Fibroblast of mammary gland (primary cell): ENCODE measurements at regions not wholly inside any gene's neighbourhood (a gene's known extent, or its start where the extent isn't known, plus 50 kb on each side); places are given as distances from the start of the nearest gene placed in this dataset.

ENCODE experiments used
- DNase-seq: peaks from one replicate; pipeline ENCODE4 v3.0.0-alpha.2; 2010; ENCODE audit warnings: low read depth
- H3K4me3 ChIP-seq: 2 replicates; pipeline ENCODE4 v1.5.1; 2011; ENCODE audit warnings: low read depth, mild to moderate bottlenecking, low read length, moderate library complexity; ENCODE audit not compliant: control insufficient read depth
- CTCF ChIP-seq: conservative IDR thresholded peaks from 2 replicates; pipeline ENCODE4 v1.5.1; 2011; ENCODE audit warnings: low read depth, low read length, inconsistent platforms; ENCODE audit not compliant: control insufficient read depth, insufficient read depth

GRCh38 chr17:55625521-55625920 lies 97.1 kb downstream of the TMEM100 start:
- no peak overlapping the region for H3K4me3 ChIP-seq
- no peak for DNase-seq
- no peak for TF ChIP-seq CTCF

GRCh38 chr17:55624772-55625433 lies 97.8 kb downstream of the TMEM100 start:
- no peak for TF ChIP-seq CTCF
- DNase-seq: no peak
- H3K4me3 ChIP-seq: no peak overlapping the region

GRCh38 chr17:55622547-55622946 lies 100.1 kb downstream of the TMEM100 start:
- DNase-seq: peak; percentile 26
- no peak overlapping the region for H3K4me3 ChIP-seq
- TF ChIP-seq CTCF: no peak

GRCh38 chr17:55620945-55621344 lies 101.7 kb downstream of the TMEM100 start:
- no peak overlapping the region for H3K4me3 ChIP-seq
- TF ChIP-seq CTCF: no peak
- no peak for DNase-seq

GRCh38 chr17:55620023-55620422 lies 102.6 kb downstream of the TMEM100 start:
- DNase-seq: no peak
- no peak overlapping the region for H3K4me3 ChIP-seq
- no peak for TF ChIP-seq CTCF

GRCh38 chr17:55617441-55617840 lies 105.2 kb downstream of the TMEM100 start:
- TF ChIP-seq CTCF: no peak
- H3K4me3 ChIP-seq: no peak overlapping the region
- DNase-seq: no peak

- H3K4me3 ChIP-seq: no peak overlapping the region
- no peak for TF ChIP-seq CTCF
- no peak for DNase-seq
Observed at GRCh38 chr17:55614061-55614460, 102.8 kb upstream of the SMIM36 start.
